Renal pelvis (tissue), 1 donor: ENCODE measurements at regions not wholly inside any gene's neighbourhood (a gene's known extent, or its start where the extent isn't known, plus 50 kb on each side); places are given as distances from the start of the nearest gene placed in this dataset.
"Not testable (repeated sequence)": the region's sequence is repeated elsewhere in the genome, so short reads cannot be mapped to it uniquely, and the experiment has no call there.

Source experiments
- DNase-seq: peaks from one replicate; pipeline ENCODE4 v3.0.0-alpha.2; 2013

- no peak for DNase-seq
These were observed 1129.5 kb downstream of the PLA2G4A start for GRCh38 chr1:187958207-187958606.

DNA sequence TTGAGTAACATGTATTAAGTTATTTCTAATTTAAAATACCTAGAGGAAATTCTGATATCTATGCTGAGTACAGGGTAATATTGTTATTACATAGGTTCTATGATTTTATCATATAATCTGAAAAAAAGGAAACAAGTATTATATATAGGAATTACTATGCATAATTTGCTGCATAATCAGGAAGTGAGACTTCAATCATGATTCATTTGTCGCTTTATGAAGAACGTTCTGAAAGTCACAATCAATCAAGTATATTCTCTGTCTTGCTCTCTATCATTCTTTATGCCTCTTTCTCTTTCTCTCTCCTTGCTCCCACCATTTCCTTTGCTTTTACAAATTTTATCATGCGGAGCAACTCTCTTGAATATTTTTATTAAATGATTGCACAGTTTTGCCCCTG is 1130.3 kb downstream of the PLA2G4A start:
- no peak for DNase-seq

DNA sequence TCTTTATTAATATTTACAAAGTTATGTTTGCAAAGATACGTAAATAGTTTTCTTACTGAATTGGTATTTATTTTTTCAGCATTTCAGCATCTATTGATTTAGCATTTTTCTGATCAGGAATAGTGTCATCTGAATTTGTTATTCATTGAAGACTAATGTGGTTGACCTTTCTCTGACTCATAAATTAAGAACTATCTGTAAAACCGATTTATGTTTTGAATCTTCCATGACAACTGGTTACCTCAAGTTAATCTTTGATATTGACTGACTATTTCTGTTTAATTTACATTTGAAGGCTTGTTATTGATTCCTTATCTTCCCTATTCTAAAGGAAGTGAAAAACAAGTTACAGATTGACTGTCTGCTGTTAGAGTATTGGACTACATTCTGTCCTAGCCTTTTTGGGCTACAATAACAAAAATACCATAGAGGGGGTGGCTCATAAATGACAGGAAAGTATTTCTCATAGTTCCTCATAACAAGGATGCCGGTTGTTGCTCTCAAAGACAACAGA is 1131.4 kb downstream of the PLA2G4A start:
- no peak for DNase-seq

GRCh38 chr1:187961895-187962294 is 1133.1 kb downstream of the PLA2G4A start:
- no peak for DNase-seq

- DNase-seq, result no peak
These were observed 1143.1 kb downstream of the PLA2G4A start for GRCh38 chr1:187971851-187972250.

DNA sequence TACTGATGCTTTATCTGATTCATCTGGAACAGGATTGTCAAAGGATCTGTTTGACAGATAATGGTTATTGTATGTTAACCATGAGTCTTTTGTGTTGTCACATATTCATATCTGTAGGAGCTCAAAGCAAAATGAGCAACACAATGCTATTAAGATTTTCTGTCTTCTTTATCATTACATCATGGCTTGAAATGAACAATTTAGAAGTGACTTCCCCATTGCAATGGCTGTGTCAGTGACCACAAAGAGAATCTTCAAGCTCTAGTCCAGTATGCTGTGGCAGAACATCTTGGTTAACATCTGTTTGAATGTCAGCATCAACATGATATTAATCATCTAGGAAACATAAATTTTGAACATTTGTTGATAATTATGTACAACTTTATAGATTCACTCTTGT is 1148.5 kb downstream of the PLA2G4A start:
- DNase-seq, result no peak

DNA sequence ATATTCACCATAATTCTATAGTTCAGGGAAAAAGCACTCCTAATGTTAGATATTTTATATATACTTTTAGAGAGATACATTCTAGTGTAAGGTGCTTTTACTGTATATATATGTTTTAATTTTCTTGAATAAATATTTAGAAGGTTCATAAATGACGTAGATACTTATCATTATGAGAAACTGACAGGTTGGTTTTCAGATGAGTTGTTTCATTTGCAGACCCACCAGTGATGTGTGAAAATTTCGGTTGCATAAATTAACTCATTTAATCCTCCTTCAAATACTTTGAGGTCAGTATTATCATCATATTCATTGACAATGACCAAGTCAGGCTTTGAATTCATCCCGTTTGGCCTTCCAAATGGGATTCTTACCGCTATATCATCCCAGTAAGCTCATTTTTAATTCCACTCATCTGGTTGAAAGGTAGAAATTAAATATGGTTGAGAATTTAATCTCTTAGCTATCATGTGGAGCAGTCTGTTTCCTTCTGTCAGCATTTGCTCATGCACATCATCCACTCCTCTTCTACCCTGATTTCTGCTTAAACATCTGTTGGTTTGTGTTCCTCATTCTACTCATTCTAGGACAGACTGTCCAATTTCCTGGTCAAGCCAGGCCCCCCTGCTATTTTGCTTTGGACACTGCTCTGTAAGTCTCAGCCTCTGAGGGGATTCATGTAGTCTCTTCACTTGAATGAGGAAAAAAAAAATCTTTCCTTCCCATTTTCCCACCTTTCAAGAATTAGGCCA is 1156.6 kb downstream of the PLA2G4A start:
- DNase-seq, result no peak

GRCh38 chr1:187985897-187986654 is 1157.3 kb downstream of the PLA2G4A start:
- DNase-seq, result no peak

DNA sequence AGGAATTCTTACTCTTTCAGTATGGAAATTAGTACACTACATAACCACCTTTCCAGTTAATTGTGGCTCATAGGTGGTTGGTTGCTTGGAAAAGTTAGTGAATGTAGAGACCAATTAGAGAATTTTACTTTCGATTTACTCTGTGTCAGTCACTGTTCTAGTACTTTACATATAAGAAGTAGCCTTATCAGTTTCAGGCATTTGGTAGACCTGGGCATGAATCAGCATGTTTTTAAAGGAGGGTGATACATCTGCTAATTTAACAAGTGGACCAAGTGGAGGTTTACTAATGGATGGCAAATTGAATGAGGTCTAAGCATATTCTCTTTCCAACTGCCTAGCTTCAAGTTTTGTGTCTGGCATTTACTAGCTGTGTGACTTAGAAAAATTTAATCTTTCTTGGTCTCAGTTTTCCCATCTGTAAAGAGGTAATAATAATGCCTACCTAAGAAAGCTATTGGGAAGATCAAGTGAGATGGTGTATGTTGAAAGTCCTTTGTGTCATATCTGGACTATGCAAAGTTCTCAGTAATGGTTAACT is 1158.6 kb downstream of the PLA2G4A start:
- DNase-seq, result no peak

- no peak for DNase-seq
These were observed 1163.2 kb downstream of the PLA2G4A start for GRCh38 chr1:187991944-187992343.

DNA sequence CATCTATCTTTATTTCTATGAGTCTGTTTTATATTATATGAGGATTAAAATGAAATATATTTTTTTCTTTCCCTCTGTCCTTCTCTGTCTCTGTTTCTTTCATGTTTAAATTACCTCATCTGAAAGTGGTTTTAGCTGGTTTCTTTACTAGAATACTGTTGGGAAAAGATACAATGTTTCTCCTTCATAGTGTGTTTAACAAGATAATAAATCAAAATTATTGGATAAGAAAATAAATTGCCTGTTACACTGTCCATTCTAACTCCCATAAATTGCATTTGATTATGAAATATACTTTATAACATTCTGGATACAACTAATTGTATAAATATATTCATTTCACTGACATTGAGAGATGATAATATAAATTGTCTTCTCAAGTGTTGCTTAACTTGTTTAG is 1168.0 kb downstream of the PLA2G4A start:
- DNase-seq, result no peak

GRCh38 chr1:187999973-188000372 is 1171.2 kb downstream of the PLA2G4A start:
- DNase-seq, result no peak

GRCh38 chr1:188003687-188004086 is 1174.9 kb downstream of the PLA2G4A start:
- not testable (repeated sequence) for DNase-seq

GRCh38 chr1:188004849-188005248 is 1176.1 kb downstream of the PLA2G4A start:
- no peak for DNase-seq

- DNase-seq, result no peak
These were observed 1177.6 kb downstream of the PLA2G4A start for GRCh38 chr1:188006354-188006753.

DNA sequence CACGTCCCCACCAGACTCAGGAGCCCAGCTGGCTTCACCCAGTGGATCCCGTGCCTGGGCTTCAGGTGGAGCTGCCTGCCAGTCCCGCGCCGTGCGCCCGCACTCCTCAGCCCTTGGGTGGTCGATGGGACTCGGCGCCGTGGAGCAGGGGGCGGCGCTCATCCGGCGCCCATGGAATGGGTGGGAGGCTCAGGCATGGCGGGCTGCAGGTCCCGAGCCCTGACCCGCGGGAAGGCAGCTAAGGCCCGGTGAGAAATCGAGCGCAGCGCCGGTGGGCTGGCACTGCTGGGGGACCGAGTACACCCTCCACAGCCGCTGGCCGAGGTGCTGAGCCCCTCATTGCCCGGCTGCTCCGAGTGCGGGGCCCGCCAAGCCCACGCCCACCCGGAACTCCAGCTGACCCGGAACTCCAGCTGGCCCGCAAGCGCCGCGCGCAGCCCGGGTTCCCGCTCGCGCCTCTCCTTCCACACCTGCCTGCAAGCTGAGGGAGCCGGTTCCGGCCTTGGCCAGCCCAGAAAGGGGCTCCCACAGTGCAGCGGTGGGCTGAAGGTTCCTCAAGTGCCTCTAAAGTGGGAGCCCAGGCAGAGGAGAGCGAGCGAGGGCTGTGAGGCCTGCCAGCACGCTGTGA is 1184.6 kb downstream of the PLA2G4A start:
- DNase-seq, result not testable (repeated sequence)

- no peak for DNase-seq
These were observed 1189.2 kb downstream of the PLA2G4A start for GRCh38 chr1:188017921-188018320.

- no peak for DNase-seq
These were observed 1193.9 kb downstream of the PLA2G4A start for GRCh38 chr1:188022661-188023060.

DNA sequence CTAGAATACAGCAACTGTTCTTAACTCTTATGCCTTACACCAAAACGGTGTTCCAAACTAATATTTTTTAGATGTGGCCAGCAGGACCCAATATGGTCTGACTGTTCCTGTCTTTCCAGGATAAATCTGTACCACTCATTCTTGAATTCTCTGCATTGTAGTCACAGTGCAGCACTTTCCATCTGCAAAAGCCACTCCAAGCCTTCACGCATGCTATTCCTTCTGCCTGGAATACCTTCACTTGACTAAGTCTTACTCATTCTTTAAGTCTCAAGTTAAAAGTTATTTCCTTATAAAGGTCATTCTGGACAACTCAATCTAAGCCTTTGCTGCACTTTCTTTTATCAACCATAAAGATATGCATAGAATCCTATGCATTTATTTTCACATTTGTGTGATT is 1194.5 kb downstream of the PLA2G4A start:
- DNase-seq, result no peak

DNA sequence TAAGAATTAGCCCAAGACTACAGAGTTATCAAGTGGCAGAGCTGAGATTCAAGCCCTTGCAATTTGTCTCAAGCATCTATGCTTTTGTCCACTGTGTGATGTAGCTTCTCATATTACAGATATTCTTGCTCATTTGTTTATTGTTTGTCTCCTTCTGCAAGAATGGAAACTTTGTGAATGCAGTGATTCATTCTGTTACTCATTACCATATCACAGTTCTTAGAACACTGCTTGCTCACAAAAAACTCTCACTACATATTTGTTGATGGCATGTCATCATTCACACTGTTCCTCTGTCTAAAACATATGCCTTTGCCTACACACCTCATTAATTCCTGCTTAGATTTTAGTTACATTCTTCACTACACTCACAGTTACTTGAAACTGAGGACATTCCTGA is 1198.9 kb downstream of the PLA2G4A start:
- peak; percentile 12 for DNase-seq

GRCh38 chr1:188037572-188037971 is 1208.8 kb downstream of the PLA2G4A start:
- not testable (repeated sequence) for DNase-seq

GRCh38 chr1:188043536-188044245 is 1214.9 kb downstream of the PLA2G4A start:
- DNase-seq, result no peak
